Suprapubic skin (tissue), 4 donors: ENCODE measurements at regions not wholly inside any gene's neighbourhood (a gene's known extent, or its start where the extent isn't known, plus 50 kb on each side); places are given as distances from the start of the nearest gene placed in this dataset.

Experiments used
- DNase-seq, 2 donors: peaks; one replicate each; pipeline ENCODE4 v3.0.0-alpha.2; 2019; ENCODE audit warnings: low spot score in 2 of 2
- H3K27ac ChIP-seq: fragments of 200-600 bp; sonication (generic); one replicate; pipeline ENCODE4 v1.5.1; 2019
- H3K27me3 ChIP-seq: fragments of 200-600 bp; sonication (generic); one replicate; pipeline ENCODE4 v1.5.1; 2019
- H3K36me3 ChIP-seq: fragments of 200-600 bp; sonication (generic); one replicate; pipeline ENCODE4 v1.5.1; 2019
- H3K4me1 ChIP-seq: fragments of 200-600 bp; sonication (generic); one replicate; pipeline ENCODE4 v1.5.1; 2019
- H3K4me3 ChIP-seq: fragments of 200-600 bp; sonication (generic); one replicate; pipeline ENCODE4 v1.5.1; 2019; ENCODE audit warnings: mild to moderate bottlenecking
- H3K9me3 ChIP-seq: fragments of 200-600 bp; sonication (generic); one replicate; pipeline ENCODE4 v1.5.1; 2019
- EP300 ChIP-seq: sonication (generic); formaldehyde crosslinking; IDR thresholded peaks from one replicate; pipeline ENCODE4 v1.6.1; 2017; ENCODE audit warnings: antibody characterized with exemption
- POLR2A ChIP-seq, 2 donors: fragments of 450-650 bp; IDR thresholded peaks; one replicate each; pipeline ENCODE4 v1.6.1; 2017; ENCODE audit warnings: antibody characterized with exemption in 2 of 2, mild to moderate bottlenecking in 2 of 2, moderate library complexity in 2 of 2
- POLR2AphosphoS5 ChIP-seq, 3 donors: sonication (generic); formaldehyde crosslinking; IDR thresholded peaks; one replicate each; pipeline ENCODE4 v1.6.1; 2017; ENCODE audit warnings: antibody characterized with exemption in 3 of 3
- WGBS: methylation state at CpG from one replicate; pipeline ENCODE4 v1.1.5; 2018; 5-methylcytosine and 5-hydroxymethylcytosine counted together
- TF ChIP-seq, protein P1 (sequence below), 2 donors: fragments of 200-600 bp in 1 of 2; fragments of 450-650 bp in 1 of 2; sonication (generic) in 1 of 2; IDR thresholded peaks; one replicate each; pipeline ENCODE4 v1.5.1; 2016 to 2019; ENCODE audit warnings: antibody characterized with exemption in 2 of 2, mild to moderate bottlenecking in 1 of 2, moderate library complexity in 1 of 2

DNA sequence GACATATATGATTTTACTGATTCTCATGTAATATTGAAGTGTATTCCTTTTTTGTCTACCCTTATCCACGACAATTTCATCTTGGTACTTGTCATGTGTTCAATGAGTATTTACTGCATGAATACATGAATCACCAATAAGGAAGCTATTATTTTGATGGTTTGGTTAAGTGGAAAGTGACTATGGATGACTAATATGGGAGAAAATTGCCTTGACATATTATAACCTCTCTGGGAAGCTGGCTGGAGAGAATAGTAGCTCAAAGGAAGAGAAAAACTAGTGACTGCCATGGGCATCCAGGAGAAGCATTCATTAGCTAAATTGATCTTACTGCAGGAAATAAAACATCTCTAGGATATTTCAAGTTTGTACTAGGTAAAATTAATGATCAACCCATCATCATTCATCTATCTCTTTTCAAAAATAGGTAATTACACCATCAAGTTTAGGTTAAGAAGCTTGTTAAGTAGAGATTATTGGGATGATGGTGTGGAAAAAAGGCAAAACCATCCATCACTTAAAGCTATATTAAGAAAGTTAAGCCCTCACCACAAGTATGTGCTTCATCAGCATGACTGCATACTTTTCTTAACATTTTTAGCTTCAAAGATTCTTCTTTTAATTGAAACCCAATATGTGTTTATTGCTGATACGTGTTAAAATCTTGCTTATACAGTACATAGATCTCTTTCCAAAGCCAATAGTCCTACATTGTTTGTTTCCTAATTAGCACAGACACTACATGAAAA lies 455.2 kb upstream of the ARPP21 start:
- Histone ChIP-seq H3K9me3 (peaks cover 6% of the 10 kb centered on the region), H3K4me3 (no peak overlapping the region), H3K4me1 (no peaks in the 10 kb centered on the region), H3K27ac (no peak overlapping the region), H3K36me3 (no peaks in the 10 kb centered on the region), H3K27me3 (no peaks in the 10 kb centered on the region)
- 69% methylated on average over 2 of the region's 2 CpGs for WGBS
- no peak for DNase-seq
- TF ChIP-seq POLR2A (IDR thresholded peaks at IDR 0.05) (no peak), POLR2AphosphoS5 (IDR thresholded peaks at IDR 0.05) (no peak), EP300 (no peak)
- TF ChIP-seq, protein P1, sequence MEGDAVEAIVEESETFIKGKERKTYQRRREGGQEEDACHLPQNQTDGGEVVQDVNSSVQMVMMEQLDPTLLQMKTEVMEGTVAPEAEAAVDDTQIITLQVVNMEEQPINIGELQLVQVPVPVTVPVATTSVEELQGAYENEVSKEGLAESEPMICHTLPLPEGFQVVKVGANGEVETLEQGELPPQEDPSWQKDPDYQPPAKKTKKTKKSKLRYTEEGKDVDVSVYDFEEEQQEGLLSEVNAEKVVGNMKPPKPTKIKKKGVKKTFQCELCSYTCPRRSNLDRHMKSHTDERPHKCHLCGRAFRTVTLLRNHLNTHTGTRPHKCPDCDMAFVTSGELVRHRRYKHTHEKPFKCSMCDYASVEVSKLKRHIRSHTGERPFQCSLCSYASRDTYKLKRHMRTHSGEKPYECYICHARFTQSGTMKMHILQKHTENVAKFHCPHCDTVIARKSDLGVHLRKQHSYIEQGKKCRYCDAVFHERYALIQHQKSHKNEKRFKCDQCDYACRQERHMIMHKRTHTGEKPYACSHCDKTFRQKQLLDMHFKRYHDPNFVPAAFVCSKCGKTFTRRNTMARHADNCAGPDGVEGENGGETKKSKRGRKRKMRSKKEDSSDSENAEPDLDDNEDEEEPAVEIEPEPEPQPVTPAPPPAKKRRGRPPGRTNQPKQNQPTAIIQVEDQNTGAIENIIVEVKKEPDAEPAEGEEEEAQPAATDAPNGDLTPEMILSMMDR (IDR thresholded peaks at IDR 0.05) = no peak

GRCh38 chr3:35184775-35185174 lies 454.6 kb upstream of the ARPP21 start:
- Histone ChIP-seq H3K27ac (no peak overlapping the region), H3K9me3 (peaks cover 6% of the 10 kb centered on the region), H3K36me3 (no peaks in the 10 kb centered on the region), H3K4me1 (no peaks in the 10 kb centered on the region), H3K4me3 (no peak overlapping the region), H3K27me3 (no peaks in the 10 kb centered on the region)
- TF ChIP-seq EP300 = no peak
- TF ChIP-seq, protein P1 (IDR thresholded peaks at IDR 0.05) = no peak
- no peak for TF ChIP-seq POLR2AphosphoS5 (IDR thresholded peaks at IDR 0.05)
- no peak for TF ChIP-seq POLR2A (IDR thresholded peaks at IDR 0.05)
- DNase-seq = no peak
- 63% methylated on average over 2 of the region's 2 CpGs for WGBS

DNA sequence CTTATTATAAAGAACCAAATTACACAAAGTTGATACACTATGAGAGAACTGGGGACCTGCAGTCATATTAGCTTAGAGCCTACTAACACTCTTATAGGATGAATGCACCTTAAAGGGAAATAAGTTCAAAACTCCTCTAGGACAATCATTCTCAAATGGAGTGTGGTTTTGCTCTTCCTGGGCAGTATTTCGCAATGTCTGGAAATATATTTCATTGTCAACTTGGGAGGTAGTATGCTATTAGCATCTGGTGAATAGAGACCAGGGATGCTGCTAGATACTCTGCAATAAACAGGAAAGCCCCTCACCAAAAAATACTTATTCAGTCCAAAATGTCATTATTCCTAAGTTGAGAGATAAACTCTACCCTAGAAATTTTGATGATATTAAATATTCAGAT lies 451.4 kb upstream of the ARPP21 start:
- H3K4me1 ChIP-seq = no peaks in the 10 kb centered on the region
- DNase-seq = no peak
- no peaks in the 10 kb centered on the region for H3K36me3 ChIP-seq
- 68% methylated on average over 1 of the region's 1 CpG for WGBS
- H3K9me3 ChIP-seq = no peaks in the 10 kb centered on the region
- TF ChIP-seq POLR2A (IDR thresholded peaks at IDR 0.05) = no peak
- TF ChIP-seq, protein P1 (IDR thresholded peaks at IDR 0.05) = no peak
- TF ChIP-seq EP300 = no peak
- H3K27me3 ChIP-seq = no peaks in the 10 kb centered on the region
- no peak overlapping the region for H3K4me3 ChIP-seq
- H3K27ac ChIP-seq = no peak overlapping the region

GRCh38 chr3:35194666-35195065 lies 444.7 kb upstream of the ARPP21 start:
- Histone ChIP-seq H3K4me3 (no peak overlapping the region), H3K4me1 (no peaks in the 10 kb centered on the region), H3K9me3 (no peaks in the 10 kb centered on the region), H3K27ac (no peak overlapping the region), H3K27me3 (no peaks in the 10 kb centered on the region), H3K36me3 (no peaks in the 10 kb centered on the region)
- no peak for TF ChIP-seq EP300
- DNase-seq = no peak
- 91% methylated on average over 1 of the region's 1 CpG for WGBS

- H3K27me3 ChIP-seq = no peaks in the 10 kb centered on the region
- H3K36me3 ChIP-seq = no peaks in the 10 kb centered on the region
- H3K9me3 ChIP-seq = no peaks in the 10 kb centered on the region
- H3K27ac ChIP-seq = no peak overlapping the region
- TF ChIP-seq POLR2A (IDR thresholded peaks at IDR 0.05) (no peak), POLR2AphosphoS5 (IDR thresholded peaks at IDR 0.05) (no peak), EP300 (no peak)
- TF ChIP-seq, protein P1 (IDR thresholded peaks at IDR 0.05) = no peak
- WGBS = 96% methylated on average over 3 of the region's 3 CpGs
- H3K4me1 ChIP-seq = no peaks in the 10 kb centered on the region
- H3K4me3 ChIP-seq = no peak overlapping the region
- DNase-seq = no peak
Observed at GRCh38 chr3:35198857-35199256, 440.5 kb upstream of the ARPP21 start.

DNA sequence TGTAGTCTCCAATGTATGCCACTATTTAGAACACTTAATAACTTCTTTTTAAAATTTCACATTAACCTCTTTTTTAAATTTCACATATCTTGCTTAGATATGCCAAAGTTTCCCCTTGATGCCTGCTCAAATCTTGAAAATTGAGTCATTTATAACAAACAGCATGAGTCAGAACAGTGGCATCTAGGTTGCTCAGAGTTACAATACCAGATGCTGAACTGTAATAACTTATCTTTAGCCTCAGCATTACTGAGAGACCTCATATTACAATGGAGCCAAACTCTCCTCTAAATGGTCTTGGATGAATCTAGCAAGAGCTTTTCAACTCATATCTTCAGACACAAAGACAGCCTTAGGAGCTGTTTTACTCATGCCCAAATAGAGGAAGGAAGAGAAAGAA lies 439.3 kb upstream of the ARPP21 start:
- H3K4me1 ChIP-seq = no peaks in the 10 kb centered on the region
- H3K9me3 ChIP-seq = no peaks in the 10 kb centered on the region
- H3K27ac ChIP-seq = no peak overlapping the region
- DNase-seq = no peak
- H3K27me3 ChIP-seq = no peaks in the 10 kb centered on the region
- H3K36me3 ChIP-seq = no peaks in the 10 kb centered on the region
- no peak overlapping the region for H3K4me3 ChIP-seq
- no peak for TF ChIP-seq POLR2A (IDR thresholded peaks at IDR 0.05)
- no peak for TF ChIP-seq POLR2AphosphoS5 (IDR thresholded peaks at IDR 0.05)
- TF ChIP-seq, protein P1 (IDR thresholded peaks at IDR 0.05) = no peak
- no peak for TF ChIP-seq EP300
